Right forelimb (tissue), 1 donor: ENCODE measurements at regions not wholly inside any gene's neighbourhood (a gene's known extent, or its start where the extent isn't known, plus 50 kb on each side); places are given as distances from the start of the nearest gene placed in this dataset.

Experiments
- DNase-seq: peaks from one replicate; pipeline ENCODE4 v3.0.0-alpha.2; 2018

DNA sequence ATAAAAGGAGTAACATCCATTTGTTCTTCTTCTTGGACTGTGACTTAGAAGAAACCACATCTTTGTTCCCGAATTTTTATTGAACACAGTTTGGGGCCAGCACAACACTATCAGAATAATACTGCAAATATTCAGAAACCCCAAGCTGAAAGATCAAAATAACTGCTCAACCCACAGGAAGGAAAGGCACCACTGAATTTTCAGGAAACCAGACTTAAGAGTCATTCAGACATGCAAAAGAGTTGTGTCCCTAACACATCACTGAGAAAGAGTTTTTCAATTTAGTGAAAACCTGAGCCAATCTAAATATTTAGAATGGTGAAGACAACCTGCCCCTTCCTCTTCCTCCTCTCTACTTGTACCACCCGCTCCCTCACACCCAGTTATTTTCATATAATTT, 295.0 kb upstream of the RORA start:
- DNase-seq: no peak

DNA sequence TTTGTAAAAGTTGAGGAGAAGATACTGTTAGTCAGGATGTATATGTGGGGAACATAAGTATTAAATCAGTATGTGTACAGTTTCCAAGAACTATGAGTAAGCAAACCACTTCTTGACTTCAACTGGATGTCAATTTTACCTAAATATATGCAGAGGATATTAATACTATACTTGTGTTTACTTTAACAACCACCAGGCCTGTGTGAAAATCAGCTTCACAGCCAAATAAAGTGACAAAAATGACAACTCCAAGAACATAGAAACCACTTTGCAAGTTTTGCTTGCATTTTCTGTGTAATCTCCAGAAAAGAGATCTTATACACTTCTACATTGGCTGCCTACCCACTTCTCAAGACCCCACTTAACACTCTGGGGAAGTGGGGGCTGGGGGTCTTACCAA, 293.3 kb upstream of the RORA start:
- DNase-seq: no peak

GRCh38 chr15:61521953-61522352, 292.9 kb upstream of the RORA start:
- DNase-seq: peak; percentile 54

GRCh38 chr15:61519296-61519695, 290.2 kb upstream of the RORA start:
- no peak for DNase-seq

GRCh38 chr15:61518191-61518950, 289.3 kb upstream of the RORA start:
- DNase-seq: no peak

DNA sequence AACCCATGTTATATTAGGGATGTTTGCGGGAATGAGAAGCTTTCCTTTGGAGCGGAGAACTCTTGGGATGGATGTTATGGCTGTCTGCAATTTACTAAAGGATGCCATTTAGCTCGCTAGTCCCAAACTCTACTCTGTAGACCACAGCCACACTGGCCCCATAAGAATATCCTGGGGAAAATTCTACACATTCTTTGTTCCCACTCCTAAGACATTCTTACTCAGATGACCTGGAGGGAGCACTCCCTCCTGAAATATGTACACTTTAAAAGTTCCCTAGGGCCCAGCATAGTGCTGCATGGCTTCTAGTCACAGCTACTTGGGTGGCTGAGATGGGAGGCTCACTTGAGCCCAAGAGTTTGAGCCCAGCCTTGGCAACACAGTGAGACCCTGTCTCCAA, 288.7 kb upstream of the RORA start:
- no peak for DNase-seq

- DNase-seq: no peak
Observed at GRCh38 chr15:61517335-61517734, 288.2 kb upstream of the RORA start.

GRCh38 chr15:61511756-61512155, 282.7 kb upstream of the RORA start:
- no peak for DNase-seq

DNA sequence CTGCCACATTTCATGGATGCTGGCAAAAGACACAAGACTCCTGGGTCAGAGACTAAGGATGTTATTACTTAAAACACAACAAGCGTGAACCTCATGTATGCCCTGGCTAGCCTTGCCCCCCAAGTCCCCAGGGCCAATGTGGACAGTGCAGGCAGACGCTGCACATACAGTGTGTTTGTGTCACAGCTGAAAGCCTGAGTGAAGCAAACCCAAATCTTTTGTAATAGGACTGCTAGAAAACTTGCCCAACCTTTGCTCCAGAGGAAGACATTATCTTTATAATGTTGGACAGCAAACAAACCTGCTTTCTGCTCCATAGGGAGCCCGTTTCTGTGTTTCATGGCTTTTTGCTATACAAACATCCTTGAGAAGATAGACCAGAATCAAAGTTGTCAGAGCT, 282.0 kb upstream of the RORA start:
- no peak for DNase-seq

DNA sequence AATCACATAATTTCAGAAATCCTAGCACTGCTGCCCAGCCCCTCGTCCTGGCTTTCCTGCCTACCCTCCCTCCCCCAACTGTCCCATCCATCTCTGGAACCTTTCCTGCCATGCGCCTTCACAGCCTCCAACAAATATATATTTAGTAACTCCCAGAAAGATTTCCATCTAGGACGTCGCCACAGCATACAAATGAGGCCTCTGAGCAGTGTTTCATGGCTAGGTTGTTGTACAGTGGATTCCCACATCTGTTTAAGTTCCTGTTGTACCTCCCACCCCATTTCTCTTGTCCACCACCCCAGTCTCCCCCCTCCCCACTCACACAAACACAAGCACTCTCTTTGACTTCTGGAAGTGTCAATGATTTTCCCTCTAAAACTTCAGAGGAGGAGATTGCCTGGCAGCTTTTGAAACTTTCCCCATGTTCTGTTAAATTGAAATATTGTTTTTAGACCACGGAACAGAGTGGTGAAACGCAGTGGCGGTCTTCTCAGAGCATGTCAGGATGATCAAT, 280.3 kb upstream of the RORA start:
- no peak for DNase-seq

- no peak for DNase-seq
Observed at GRCh38 chr15:61503383-61503969, 274.4 kb upstream of the RORA start.

DNA sequence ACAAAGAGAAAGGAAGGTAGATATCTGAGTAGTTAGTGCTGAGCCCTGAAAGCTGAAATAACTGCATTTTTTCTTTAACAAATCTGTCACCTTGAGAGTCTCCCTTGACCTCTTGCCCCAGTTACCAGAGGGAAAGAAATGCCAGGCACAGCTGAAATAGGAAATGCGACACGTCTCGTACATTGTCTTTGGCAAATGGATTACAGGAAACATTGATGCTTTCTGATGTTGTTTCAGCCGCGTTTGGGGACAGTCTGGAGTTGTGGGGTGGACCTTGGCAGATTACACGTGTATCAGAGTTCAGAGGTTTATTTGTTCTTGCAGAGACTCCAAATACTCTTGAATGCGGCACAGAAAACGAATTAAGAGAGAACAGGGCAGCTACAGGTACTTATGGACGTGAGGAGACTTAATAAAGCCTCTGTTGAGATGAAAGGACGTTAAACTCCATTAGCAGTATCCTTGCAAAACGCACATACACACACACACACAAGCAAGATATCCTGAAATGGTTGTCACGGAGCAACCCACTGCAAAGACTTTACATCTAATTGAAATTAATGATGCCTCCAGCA, 272.8 kb upstream of the RORA start:
- DNase-seq: no peak

GRCh38 chr15:61500951-61501620, 272.0 kb upstream of the RORA start:
- DNase-seq: no peak

DNA sequence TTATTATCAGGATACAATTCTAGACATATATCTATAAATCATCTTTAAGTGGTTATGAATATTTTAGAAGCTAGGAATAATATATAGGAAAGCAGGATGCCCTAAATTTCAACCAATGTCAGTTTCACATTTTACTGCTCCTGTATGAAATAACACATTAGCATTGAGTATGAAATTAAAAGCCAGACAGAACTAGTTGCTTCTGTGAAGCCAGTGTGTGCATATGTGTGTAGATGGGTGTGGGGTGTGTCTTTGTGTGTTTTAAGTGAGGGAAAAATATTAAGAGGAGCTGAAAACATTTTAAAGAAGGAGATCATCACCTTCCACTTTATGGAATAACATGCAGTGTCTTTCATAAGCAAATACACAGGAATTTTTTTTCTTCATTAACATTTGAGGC, 271.4 kb upstream of the RORA start:
- no peak for DNase-seq

DNA sequence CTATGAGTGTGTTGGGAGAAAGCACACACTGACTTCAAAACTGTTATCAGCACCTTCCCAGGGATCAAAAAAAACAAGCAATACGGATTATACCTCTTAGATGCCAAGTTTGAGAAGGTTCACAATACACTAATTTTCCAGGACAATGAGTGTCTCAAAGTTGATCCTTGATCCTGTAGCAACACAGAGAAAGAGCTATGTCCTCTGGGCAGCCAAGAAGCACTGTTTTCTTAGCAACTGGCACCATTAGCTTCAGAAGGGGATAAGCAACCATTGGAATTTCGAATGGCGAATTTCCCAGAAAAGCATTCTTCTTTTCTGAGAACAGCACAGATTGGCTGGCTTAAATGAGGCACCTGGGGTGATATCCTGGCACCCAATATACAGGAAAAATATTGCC, 270.3 kb upstream of the RORA start:
- no peak for DNase-seq

DNA sequence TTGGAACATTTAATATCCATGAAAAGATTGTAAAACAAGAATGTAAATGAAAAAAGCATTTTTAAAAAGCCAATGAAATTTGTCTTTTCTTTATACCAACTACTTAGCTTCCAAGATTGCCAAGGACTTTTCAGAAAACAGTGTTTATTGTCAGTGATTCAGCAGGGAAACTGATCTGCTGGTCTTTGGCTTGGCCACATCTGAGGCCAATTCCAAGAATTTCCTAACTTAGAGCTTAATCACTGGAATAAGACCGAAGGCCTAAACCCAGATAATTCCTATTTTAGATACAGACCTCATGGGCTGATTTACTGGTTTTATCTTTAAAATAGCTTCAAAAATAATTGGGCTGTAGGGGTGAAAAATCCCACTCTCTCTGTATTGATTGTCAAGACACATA, 260.5 kb upstream of the RORA start:
- DNase-seq: no peak

GRCh38 chr15:61483599-61483998, 254.5 kb upstream of the RORA start:
- DNase-seq: no peak

DNA sequence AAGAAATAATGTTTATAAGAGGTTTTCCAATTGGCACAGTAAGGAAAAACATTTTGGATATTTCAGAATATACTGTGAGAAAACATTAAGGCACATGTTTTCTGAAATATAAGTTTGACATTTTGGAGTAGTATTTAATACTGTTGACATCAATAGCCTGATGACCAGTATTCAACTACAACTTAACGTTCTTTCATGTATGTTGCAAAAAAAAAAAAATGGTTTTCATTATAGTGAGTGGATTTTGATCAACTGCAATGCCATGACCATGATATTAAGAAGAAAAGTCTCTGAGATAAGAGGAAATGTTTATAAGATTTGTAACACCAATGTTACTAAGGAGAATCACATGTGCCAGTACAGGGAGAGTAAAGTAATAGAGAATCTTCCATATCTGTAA, 252.8 kb upstream of the RORA start:
- DNase-seq: no peak

- no peak for DNase-seq
Observed at GRCh38 chr15:61480863-61481262, 251.8 kb upstream of the RORA start.

DNA sequence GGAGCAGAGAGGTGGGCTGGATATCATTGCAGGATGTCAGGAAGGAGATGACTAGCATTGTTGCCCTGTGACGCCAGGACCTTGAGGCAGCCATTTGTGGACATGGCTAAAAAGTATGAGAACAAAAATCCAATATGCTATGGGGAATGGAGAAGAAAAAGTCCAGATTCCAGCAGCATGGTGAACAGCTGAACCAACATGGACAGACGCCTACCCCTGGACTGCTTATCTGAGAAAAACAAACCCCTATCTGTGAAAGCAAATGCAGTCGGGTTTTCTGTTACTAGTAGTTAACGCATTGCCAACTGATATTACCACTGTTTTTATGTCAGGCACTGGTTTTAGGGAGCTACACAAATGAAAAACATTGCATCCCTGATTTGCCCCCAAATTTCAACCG, 251.2 kb upstream of the RORA start:
- no peak for DNase-seq

DNA sequence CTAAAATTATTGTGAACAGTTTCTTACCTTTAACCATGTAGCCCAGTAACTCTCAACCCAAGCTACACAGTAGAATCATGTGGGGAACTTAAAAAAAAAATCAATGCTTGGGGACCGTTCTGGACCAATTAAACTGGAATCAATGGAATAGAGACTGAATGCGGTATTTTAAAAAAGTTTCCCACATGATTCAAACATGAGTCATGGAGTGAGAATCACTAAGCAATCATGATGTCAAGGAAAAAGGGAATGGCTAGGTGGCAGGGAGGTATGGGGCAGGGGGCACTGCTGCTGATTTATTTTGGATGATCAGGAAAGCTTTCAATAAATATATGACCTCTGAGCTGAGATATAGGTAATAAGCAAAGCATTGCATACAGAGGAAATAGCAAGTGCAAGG, 250.5 kb upstream of the RORA start:
- DNase-seq: no peak

- DNase-seq: no peak
Observed at GRCh38 chr15:61476741-61477140, 247.6 kb upstream of the RORA start.

DNA sequence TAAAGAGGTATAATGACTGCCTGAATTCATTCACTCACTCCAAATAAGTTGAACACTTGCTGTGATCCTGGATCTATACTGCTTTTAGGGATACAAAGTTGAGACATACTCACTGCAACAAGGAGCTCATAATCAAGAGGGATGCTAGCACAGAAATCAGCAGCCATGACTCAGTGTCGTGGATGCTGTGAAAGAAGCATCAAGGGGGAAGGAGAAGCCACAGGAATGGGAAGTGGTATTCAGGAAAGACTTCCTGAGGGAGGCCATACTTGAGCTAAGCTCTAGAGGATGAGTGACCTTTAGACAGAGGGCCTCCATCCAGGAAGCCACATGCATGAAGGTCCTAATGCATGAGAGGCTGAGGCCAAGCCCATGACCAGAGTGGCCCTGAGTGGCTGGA, 245.7 kb upstream of the RORA start:
- DNase-seq: no peak

GRCh38 chr15:61467823-61468222, 238.7 kb upstream of the RORA start:
- no peak for DNase-seq
